Activated CD8-positive, alpha-beta memory T cell treated with anti-CD3 and anti-CD28 coated beads, Interleukin-2, amount 50 U/mL, for 4 hours (primary cell): ENCODE measurements at regions not wholly inside any gene's neighbourhood (a gene's known extent, or its start where the extent isn't known, plus 50 kb on each side); places are given as distances from the start of the nearest gene placed in this dataset.
A peak's percentile ranks its signal among the peaks of the same experiment; 100 is the strongest.

Experiments used
- DNase-seq: peaks from one replicate; pipeline ENCODE4 v3.0.0-alpha.2; 2020

GRCh38 chr2:181114021-181114420 lies 133.6 kb downstream of the UBE2E3 start:
- DNase-seq, result no peak

- no peak for DNase-seq
Measured at GRCh38 chr2:181116261-181116660, 135.9 kb downstream of the UBE2E3 start.

GRCh38 chr2:181117206-181117925 lies 137.0 kb downstream of the UBE2E3 start:
- no peak for DNase-seq

GRCh38 chr2:181120625-181121024 lies 140.2 kb downstream of the UBE2E3 start:
- no peak for DNase-seq

- DNase-seq, result no peak
Measured at GRCh38 chr2:181121996-181122395, 141.6 kb downstream of the UBE2E3 start.

GRCh38 chr2:181122601-181123000 lies 142.2 kb downstream of the UBE2E3 start:
- DNase-seq, result no peak

GRCh38 chr2:181123798-181124231 lies 143.4 kb downstream of the UBE2E3 start:
- peak; percentile 37 for DNase-seq

GRCh38 chr2:181124497-181124896 lies 144.1 kb downstream of the UBE2E3 start:
- DNase-seq, result no peak

- no peak for DNase-seq
Measured at GRCh38 chr2:181125359-181125758, 145.0 kb downstream of the UBE2E3 start.

- DNase-seq, result no peak
Measured at GRCh38 chr2:181126311-181126868, 146.0 kb downstream of the UBE2E3 start.

- no peak for DNase-seq
Measured at GRCh38 chr2:181128199-181128598, 147.8 kb downstream of the UBE2E3 start.

GRCh38 chr2:181129364-181130056 lies 149.1 kb downstream of the UBE2E3 start:
- no peak for DNase-seq

- no peak for DNase-seq
Measured at GRCh38 chr2:181130686-181131085, 150.3 kb downstream of the UBE2E3 start.

- no peak for DNase-seq
Measured at GRCh38 chr2:181131584-181131983, 151.2 kb downstream of the UBE2E3 start.

GRCh38 chr2:181138816-181139215 lies 158.4 kb downstream of the UBE2E3 start:
- DNase-seq, result no peak

GRCh38 chr2:181139831-181140230 lies 159.4 kb downstream of the UBE2E3 start:
- no peak for DNase-seq

- DNase-seq, result no peak
Measured at GRCh38 chr2:181140414-181140813, 160.0 kb downstream of the UBE2E3 start.

- no peak for DNase-seq
Measured at GRCh38 chr2:181140928-181141327, 160.5 kb downstream of the UBE2E3 start.

GRCh38 chr2:181141676-181142075 lies 161.3 kb downstream of the UBE2E3 start:
- no peak for DNase-seq

- no peak for DNase-seq
Measured at GRCh38 chr2:181142514-181142913, 162.1 kb downstream of the UBE2E3 start.

- no peak for DNase-seq
Measured at GRCh38 chr2:181143790-181144300, 163.4 kb downstream of the UBE2E3 start.

- DNase-seq, result no peak
Measured at GRCh38 chr2:181145645-181146044, 165.2 kb downstream of the UBE2E3 start.

- no peak for DNase-seq
Measured at GRCh38 chr2:181146171-181146570, 165.8 kb downstream of the UBE2E3 start.

GRCh38 chr2:181149056-181149455 lies 168.7 kb downstream of the UBE2E3 start:
- DNase-seq, result no peak
